ENCODE measurements at regions not wholly inside any gene's neighbourhood (a gene's known extent, or its start where the extent isn't known, plus 50 kb on each side); places are given as distances from the start of the nearest gene placed in this dataset.
"Not testable (repeated sequence)": the region's sequence is repeated elsewhere in the genome, so short reads cannot be mapped to it uniquely, and the experiment has no call there.

- Histone ChIP-seq H3K27me3 (no peaks in the 10 kb centered on the region), H3K4me3 (no peak overlapping the region), H3K9me3 (peaks cover 0 to under 1% of the 10 kb centered on the region in 2 donors), H3K27ac (no peak overlapping the region), H3K4me1 (no peaks in the 10 kb centered on the region), H3K36me3 (no peaks in the 10 kb centered on the region)
- no peak for DNase-seq (ENCODE audit: low spot score in 2 of 2)
- intact Hi-C loops (cut with DNase I; ENCODE audit: low total_unique reads) = loop anchor here (2.0 kb wide), 1 partner anchor 21 kb away; no protein-coding TSS in a partner anchor
- TF ChIP-seq CTCF (IDR thresholded peaks at IDR 0.05) (no peak), POLR2AphosphoS5 (IDR thresholded peaks at IDR 0.05) (no peak), POLR2A (IDR thresholded peaks at IDR 0.05) (no peak)
Observed at GRCh38 chrX:88202149-88202548, 544.9 kb upstream of the CPXCR1 start.

DNA sequence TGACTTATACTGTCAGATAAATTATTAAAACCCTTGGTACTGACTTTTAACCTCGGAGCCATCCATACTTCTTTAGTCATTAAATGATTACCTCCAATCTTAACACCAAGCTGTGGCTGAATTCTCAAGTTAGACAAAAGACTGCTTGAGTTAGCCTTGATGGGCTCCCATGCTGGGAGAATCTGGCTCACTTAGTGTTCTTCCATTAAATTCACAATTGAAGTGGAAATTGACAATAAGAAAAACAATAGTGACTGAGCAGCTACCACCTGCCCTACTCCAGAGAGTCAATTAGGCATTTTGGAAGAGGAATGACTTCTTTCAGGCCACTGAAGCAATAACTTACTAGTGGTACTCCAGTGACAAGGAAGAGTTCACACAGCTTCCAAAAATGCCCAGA lies 503.0 kb upstream of the CPXCR1 start:
- H3K27me3 ChIP-seq = peaks cover 0 to 26% of the 10 kb centered on the region in 2 donors
- intact Hi-C loops (cut with DNase I; ENCODE audit: low total_unique reads) = no loop called here
- no peak for DNase-seq (ENCODE audit: low spot score in 2 of 2)
- no peak for TF ChIP-seq CTCF (IDR thresholded peaks at IDR 0.05)
- no peak for TF ChIP-seq POLR2A (IDR thresholded peaks at IDR 0.05)
- TF ChIP-seq POLR2AphosphoS5 (IDR thresholded peaks at IDR 0.05) = no peak
- H3K27ac ChIP-seq = no peak overlapping the region
- no peaks in the 10 kb centered on the region for H3K36me3 ChIP-seq
- H3K4me1 ChIP-seq = no peaks in the 10 kb centered on the region
- H3K9me3 ChIP-seq = no peaks in the 10 kb centered on the region
- H3K4me3 ChIP-seq = no peak overlapping the region

GRCh38 chrX:88284844-88285243 lies 462.2 kb upstream of the CPXCR1 start:
- H3K4me3 ChIP-seq = no peak overlapping the region
- no peaks in the 10 kb centered on the region for H3K36me3 ChIP-seq
- no peak for TF ChIP-seq POLR2AphosphoS5 (IDR thresholded peaks at IDR 0.05)
- TF ChIP-seq CTCF (IDR thresholded peaks at IDR 0.05) = no peak
- no peak for TF ChIP-seq POLR2A (IDR thresholded peaks at IDR 0.05)
- H3K27me3 ChIP-seq = no peaks in the 10 kb centered on the region
- H3K4me1 ChIP-seq = no peaks in the 10 kb centered on the region
- no peaks in the 10 kb centered on the region for H3K9me3 ChIP-seq
- no peak overlapping the region for H3K27ac ChIP-seq
- DNase-seq (ENCODE audit: low spot score in 2 of 2) = peak; percentile 52 to 54
- intact Hi-C loops (cut with DNase I; ENCODE audit: low total_unique reads) = loop anchor here (10.0 kb wide), 1 partner anchor 760 kb away; no protein-coding TSS in a partner anchor

GRCh38 chrX:88313972-88314371 lies 433.1 kb upstream of the CPXCR1 start:
- H3K4me1 ChIP-seq; DNase-seq (ENCODE audit: low spot score in 2 of 2); intact Hi-C loops (cut with DNase I; ENCODE audit: low total_unique reads); H3K36me3 ChIP-seq; H3K27me3 ChIP-seq; H3K27ac ChIP-seq; H3K4me3 ChIP-seq: not testable (repeated sequence)
- peaks cover 0 to 11% of the 10 kb centered on the region in 2 donors for H3K9me3 ChIP-seq

DNA sequence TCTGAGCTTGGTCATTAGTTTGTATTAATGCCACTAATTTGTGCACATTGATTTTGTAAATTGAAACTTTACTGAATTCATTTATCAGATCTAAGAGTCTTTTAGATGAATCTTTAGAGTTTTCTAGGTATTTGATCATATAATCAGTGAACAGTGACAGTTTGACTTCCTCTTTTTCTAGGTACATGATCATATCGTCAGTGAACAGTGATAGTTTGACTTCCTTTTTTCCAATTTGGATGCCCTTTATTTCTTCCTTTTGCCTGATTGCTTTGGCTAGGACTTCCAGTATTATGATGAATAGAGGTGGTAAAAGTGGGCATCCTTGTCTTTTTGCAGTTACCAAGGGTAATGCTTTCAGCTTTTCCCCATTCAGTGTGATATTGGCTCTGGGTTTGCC lies 421.4 kb upstream of the CPXCR1 start:
- Histone ChIP-seq H3K4me1 (no peaks in the 10 kb centered on the region), H3K36me3 (no peaks in the 10 kb centered on the region), H3K4me3 (no peak overlapping the region), H3K27me3 (peaks cover 0 to 8% of the 10 kb centered on the region in 2 donors), H3K27ac (no peak overlapping the region), H3K9me3 (no peaks in the 10 kb centered on the region)
- DNase-seq (ENCODE audit: low spot score in 2 of 2) = no peak
- TF ChIP-seq POLR2A (IDR thresholded peaks at IDR 0.05) = no peak
- no peak for TF ChIP-seq POLR2AphosphoS5 (IDR thresholded peaks at IDR 0.05)
- TF ChIP-seq CTCF (IDR thresholded peaks at IDR 0.05) = no peak
- intact Hi-C loops (cut with DNase I; ENCODE audit: low total_unique reads) = no loop called here

DNA sequence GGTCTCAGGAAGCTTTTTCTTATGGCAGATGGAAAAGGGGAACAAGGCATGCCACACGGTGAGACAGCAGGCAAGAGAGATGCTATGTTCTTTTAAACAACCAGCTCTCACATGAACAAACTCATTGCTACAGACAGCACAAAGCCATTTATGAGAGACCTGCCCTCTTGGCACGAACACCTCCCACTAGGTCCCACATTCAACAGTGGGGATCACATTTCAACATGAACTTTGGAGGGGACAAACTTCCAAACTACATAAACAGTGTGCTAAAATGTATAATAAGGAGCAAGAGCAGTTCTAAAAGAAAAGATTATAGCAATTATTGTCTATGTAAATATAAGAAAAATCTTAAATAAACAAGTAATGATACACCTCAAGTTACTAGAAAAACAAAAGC lies 391.8 kb upstream of the CPXCR1 start:
- no peak overlapping the region for H3K4me3 ChIP-seq
- no peak overlapping the region for H3K27ac ChIP-seq
- H3K4me1 ChIP-seq = no peaks in the 10 kb centered on the region
- TF ChIP-seq POLR2AphosphoS5 (IDR thresholded peaks at IDR 0.05) (no peak), POLR2A (IDR thresholded peaks at IDR 0.05) (no peak), CTCF (IDR thresholded peaks at IDR 0.05) (no peak)
- peaks cover 0 to 5% of the 10 kb centered on the region in 2 donors for H3K27me3 ChIP-seq
- no peaks in the 10 kb centered on the region for H3K36me3 ChIP-seq
- no peaks in the 10 kb centered on the region for H3K9me3 ChIP-seq
- intact Hi-C loops (cut with DNase I; ENCODE audit: low total_unique reads) = no loop called here
- DNase-seq (ENCODE audit: low spot score in 2 of 2) = no peak

All from breast epithelium (tissue), 4 donors.